NB4 (cell line): ENCODE measurements at regions not wholly inside any gene's neighbourhood (a gene's known extent, or its start where the extent isn't known, plus 50 kb on each side); places are given as distances from the start of the nearest gene placed in this dataset.

Source experiments
- MYC ChIP-seq: IDR thresholded peaks from 2 replicates; pipeline ENCODE4 v1.6.1; 2011; ENCODE audit warnings: low read depth, low read length
- POLR2A ChIP-seq: IDR thresholded peaks from 2 replicates; pipeline ENCODE4 v1.6.1; 2011; ENCODE audit warnings: mild to moderate bottlenecking; ENCODE audit not compliant: insufficient read length; ENCODE audit errors: extremely low read depth
- TF ChIP-seq, protein P1 (sequence below): IDR thresholded peaks from one replicate; pipeline ENCODE4 v1.5.1; 2012; ENCODE audit warnings: low read depth, low read length
- TF ChIP-seq, protein P2 (sequence below): IDR thresholded peaks from 2 replicates; pipeline ENCODE4 v1.6.1; 2011; ENCODE audit warnings: low read depth, low read length

DNA sequence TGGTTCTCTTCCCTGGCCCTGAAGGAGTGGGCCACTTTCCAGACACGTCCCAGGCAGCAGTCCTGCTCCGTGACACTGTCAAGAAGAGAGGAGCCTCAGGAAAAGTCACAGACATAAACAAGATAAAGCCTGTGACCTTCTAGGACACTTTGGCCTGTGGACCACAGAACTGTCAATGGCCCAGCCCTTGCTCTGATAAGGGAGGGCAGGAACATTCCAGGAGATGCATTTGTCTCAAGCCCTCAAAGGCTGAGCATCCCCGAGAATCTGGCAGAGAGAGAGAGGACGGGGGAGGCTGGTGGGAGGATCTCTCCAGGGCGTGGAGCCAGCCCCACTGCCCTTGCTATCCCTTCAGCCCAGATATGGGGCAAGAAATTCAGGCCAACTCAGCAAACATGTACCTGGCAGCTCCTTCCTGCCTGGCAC lies 476.4 kb downstream of the INSC start:
- TF ChIP-seq, protein P1, sequence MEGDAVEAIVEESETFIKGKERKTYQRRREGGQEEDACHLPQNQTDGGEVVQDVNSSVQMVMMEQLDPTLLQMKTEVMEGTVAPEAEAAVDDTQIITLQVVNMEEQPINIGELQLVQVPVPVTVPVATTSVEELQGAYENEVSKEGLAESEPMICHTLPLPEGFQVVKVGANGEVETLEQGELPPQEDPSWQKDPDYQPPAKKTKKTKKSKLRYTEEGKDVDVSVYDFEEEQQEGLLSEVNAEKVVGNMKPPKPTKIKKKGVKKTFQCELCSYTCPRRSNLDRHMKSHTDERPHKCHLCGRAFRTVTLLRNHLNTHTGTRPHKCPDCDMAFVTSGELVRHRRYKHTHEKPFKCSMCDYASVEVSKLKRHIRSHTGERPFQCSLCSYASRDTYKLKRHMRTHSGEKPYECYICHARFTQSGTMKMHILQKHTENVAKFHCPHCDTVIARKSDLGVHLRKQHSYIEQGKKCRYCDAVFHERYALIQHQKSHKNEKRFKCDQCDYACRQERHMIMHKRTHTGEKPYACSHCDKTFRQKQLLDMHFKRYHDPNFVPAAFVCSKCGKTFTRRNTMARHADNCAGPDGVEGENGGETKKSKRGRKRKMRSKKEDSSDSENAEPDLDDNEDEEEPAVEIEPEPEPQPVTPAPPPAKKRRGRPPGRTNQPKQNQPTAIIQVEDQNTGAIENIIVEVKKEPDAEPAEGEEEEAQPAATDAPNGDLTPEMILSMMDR = no peak
- TF ChIP-seq, protein P2, sequence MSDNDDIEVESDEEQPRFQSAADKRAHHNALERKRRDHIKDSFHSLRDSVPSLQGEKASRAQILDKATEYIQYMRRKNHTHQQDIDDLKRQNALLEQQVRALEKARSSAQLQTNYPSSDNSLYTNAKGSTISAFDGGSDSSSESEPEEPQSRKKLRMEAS = no peak
- no peak for TF ChIP-seq POLR2A
- TF ChIP-seq MYC = no peak
